GM19043 (cell line): ENCODE measurements at regions not wholly inside any gene's neighbourhood (a gene's known extent, or its start where the extent isn't known, plus 50 kb on each side); places are given as distances from the start of the nearest gene placed in this dataset.
"Not testable (repeated sequence)": the region's sequence is repeated elsewhere in the genome, so short reads cannot be mapped to it uniquely, and the experiment has no call there.

Experiments
- ATAC-seq: cut with Tn5 transposase; IDR thresholded peaks from one replicate; pipeline ENCODE4 v1.9.1; 2021; ENCODE audit warnings: low read depth; ENCODE audit not compliant: unreplicated experiment

DNA sequence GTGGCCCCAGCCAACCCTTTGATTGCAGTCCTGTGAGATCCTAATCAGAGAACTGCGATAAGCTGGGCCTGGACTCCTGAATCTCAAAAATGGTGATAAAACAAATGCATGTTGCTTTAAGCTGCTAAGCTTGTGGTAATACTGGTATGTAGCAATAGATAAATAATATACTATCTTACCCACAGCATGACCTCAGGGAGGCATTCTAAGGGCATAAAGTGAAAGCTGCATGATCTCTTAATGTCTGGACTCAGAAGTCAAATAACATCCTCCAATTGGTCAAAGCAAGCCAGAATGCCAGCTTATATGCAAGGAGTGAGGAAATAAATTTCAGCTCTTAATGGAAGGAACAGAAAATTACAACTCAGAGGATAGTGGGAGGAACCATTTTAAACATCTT, 246.1 kb downstream of the FSIP2 start:
- no peak for ATAC-seq

DNA sequence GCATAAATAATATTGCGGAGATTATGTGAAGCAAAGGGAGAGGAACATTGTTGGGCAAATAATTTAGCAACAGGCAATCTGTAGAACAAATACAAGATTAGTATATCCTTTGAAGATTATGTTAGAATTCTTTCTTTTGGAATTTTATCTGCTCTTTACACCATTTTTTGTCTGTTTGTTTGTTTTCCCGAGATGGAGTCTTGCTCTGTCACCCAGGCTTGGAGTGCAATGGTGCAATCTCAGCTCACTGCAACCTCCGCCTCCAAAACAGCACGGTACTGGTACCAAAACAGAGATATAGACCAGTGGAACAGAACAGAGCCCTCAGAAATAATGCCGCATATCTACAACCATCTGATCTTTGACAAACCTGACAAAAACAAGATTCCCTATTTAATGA, 250.3 kb downstream of the FSIP2 start:
- not testable (repeated sequence) for ATAC-seq

DNA sequence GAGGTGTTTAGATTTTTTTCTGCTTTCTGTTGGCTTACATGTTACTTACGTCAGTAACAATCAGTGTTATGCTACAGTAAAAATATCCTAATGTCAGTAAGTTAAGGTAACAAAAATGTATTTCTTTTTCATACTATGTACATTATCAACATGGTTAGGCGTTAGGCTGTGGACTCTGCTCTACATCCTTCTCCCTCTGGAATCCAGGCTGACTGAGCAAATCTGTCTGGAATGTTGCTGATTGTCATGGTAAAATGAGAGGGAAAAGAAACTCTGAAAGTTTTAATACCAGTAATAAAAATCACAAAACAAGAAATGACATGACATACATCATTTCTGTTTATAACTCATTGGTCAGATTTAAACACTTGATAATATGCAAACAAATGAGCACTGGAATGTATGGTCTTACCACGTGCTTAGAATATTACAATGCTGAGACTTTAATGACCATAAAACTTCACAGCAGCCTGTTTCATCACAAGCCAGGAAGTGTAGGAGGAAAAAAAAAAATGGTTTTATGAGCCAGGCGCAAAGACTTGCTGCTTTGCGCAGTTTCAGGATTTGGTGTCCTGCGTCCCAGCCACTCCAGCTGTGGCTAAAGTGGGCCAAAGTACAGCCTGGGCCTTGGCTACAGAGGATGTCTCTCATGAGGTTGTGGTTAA, 252.4 kb downstream of the FSIP2 start:
- ATAC-seq: no peak

DNA sequence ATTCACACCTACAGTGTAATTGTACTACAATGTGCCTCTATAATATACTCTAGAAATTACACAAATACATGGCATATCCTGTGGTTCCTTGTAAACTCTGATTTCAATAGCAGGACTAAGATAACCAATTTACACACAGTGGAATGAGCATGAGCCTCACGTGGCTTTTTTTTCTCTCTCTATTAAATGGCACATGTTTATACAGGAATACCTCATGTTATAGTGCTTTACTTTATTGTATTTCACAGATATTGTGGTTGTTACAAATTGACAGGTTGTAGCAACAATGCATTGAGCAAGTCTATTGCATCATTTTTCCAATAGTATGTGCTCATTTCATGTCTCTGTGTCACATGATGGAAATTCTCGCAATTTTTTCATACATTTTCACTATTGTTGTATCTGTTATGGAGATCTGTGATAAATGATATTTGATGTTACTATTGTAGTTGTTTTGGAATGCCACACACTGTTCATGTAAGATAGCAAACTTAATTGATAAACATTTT, 260.0 kb downstream of the FSIP2 start:
- ATAC-seq: no peak

DNA sequence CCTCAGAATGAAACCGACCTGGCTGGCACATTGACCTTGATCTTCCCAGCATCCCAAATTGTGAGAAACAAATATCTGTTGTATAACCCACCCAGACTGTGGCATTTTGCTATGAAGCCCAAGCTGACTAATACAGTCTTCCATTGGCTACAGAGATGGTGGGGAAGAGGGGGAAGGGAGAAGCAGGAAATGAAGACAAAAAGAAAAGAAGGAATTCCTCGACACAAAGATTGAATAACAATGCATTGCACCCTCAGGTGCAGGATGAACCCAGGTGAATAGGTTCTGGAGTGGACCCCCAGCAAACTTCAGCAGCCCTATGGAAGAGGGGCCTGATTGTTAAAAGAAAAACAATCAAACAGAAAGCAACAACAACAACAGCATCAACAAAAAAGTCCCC, 270.7 kb downstream of the FSIP2 start:
- no peak for ATAC-seq

DNA sequence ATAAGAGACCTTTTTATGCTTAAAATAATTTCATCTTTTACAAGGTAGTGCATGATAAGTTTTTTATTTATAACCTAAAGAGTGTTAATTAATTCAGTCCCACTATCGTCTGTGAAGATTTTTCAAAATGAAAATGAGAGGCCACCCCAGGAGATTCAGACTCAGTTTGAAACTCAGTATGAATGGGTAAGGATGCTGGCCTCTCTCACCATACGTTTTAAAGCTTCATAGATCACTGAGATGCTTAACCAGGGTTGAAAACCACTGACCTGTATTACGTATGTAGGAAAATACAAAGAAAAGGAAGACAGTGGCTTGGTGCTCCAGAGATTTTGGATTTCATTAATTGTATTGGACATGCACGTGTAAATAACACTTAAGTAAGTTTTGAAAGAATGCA, 278.7 kb downstream of the FSIP2 start:
- no peak for ATAC-seq

DNA sequence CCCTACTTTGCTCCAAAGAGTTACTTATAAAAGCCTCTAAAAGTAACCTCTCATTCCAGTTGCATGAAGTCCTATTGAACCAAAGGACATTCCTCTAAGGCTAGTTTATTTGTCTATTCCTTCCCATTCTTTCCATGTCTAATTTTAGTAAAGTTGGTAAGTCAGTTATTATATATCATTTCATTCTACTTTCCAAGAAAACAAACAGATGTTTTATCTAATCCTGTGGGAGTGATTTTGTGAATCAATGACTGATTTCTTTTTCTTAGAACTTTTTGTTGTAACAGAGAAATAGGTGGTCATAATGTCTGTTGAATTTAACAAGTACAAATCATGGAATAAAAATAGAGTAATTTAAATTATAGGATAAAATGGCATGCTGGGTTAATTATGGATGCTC, 286.3 kb downstream of the FSIP2 start:
- no peak for ATAC-seq

DNA sequence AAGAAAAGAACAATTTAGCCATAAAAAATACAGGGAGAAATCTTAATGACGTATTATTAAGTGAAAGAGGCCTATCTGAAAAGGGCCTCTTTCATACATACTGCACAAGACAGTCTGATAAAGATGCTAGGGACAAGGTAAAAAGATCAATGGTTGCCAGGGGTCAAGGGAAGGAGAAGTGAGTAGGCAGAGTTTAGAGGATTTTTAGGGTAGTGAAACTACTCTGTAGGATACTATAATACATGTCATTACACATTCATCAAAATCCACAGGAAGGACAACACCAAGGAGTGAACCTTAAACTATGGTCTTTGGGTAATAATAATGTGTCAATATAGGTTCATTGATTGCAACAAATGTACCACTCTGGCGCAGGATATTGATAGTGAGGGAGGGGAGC, 289.3 kb downstream of the FSIP2 start:
- ATAC-seq: peak; percentile 50

DNA sequence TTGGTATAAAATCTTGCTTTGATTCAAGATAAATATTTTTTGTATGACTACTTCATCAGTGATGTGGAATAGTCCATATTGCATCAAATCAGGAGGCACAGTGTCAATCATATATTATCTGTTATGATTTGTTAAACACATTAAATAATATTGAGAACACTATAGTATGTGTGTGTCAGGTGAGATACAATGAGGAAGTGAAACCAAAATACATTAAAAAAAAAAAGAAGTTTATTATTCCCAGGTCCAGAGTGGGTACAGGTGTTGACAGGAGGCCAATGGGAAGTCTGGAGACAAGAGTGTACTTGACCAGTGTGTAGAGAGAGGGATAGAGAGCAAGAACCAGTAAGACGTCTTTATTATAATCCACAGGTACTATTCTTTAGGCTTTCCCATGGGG, 292.6 kb downstream of the FSIP2 start:
- no peak for ATAC-seq

DNA sequence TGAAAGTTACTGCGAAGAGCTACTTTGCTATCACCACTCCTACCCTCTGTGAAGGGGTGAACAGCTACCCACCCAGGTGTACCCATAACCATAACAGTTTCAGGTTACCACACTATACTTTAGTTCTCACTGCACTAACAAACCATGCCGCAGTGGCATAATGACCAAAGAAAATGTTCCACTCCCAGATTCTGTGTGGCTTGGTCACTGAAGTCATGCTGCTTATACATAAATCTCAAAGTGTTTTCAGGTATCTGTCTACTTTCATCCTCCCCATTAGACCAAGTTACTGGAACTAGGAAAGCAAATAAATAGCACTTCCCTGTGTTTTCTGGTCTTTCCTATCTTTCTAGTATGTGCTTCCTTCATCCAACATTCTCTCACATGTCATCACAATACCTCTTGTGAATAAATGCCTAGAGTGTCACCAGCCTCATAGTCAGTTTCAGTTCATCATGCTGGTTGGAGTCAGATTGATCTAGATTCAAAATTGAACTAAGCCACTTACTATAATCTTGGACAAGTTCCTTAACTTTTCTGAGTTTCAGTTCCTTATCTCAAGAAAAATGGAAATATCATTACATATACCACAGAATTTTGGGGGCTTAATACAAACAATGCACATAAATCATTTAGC, 293.6 kb downstream of the FSIP2 start:
- ATAC-seq: no peak

DNA sequence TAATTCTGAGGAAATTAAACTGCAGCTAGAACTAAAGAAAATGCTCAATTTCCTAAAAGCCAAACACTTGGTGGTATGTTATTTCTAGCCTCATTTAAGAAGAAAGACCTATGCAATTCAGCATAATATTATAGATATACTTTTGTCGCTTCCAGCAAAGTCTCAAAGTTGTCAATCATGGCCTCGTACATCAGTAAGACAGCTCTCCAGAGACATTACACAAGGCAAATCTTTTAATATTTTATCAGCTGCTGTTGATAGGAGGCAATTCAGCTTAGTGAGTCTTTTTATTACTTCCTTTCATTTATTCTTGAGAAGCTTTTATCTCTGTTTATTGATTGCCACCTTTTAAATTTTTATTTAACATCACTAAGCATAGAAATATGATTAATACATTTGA, 294.3 kb downstream of the FSIP2 start:
- no peak for ATAC-seq

DNA sequence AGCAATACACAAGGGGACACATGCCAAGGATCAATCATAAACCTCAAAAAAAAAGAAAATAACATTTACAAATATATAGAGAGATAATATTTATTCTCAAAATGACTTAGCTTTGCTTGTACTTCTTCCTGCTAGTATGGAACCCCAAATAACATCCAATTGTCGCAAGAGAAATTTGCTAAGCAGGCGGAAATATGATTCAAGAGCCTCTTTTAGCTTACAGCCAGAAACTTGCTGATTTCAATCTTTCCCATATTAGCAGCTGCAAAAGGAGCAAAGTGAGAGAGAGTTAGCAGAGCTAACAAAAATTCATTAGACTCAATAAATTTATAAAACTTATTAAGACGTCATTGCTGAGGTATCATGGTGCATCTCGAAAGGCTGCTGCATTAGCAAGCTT, 294.9 kb downstream of the FSIP2 start:
- ATAC-seq: no peak

DNA sequence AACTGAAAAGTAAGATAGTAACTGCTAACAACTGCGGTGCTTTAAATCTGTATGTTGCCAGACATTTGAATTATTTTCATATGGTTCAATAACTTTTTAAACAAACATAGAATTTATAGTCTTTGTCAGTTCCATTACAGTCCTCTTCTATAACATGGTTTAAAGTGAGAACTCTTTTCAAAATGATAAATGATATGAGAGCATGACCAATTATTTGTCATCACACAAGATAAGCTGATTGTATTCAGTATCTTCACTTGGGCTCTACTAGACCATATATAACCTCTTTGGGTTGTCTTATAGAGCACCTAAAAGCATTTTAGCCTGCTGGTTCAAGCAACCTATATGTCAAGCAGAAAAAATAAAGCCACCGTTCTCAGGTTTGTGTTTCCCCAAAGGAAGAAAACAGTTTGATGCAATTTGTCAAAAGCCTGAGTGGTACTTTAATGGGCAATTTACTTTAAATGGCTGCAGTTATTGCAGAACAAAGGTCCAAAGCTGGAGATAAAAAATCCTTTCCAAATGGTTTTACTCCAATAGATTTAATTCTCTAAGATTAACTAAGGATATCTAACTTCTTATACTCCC, 298.4 kb downstream of the FSIP2 start:
- ATAC-seq: no peak

DNA sequence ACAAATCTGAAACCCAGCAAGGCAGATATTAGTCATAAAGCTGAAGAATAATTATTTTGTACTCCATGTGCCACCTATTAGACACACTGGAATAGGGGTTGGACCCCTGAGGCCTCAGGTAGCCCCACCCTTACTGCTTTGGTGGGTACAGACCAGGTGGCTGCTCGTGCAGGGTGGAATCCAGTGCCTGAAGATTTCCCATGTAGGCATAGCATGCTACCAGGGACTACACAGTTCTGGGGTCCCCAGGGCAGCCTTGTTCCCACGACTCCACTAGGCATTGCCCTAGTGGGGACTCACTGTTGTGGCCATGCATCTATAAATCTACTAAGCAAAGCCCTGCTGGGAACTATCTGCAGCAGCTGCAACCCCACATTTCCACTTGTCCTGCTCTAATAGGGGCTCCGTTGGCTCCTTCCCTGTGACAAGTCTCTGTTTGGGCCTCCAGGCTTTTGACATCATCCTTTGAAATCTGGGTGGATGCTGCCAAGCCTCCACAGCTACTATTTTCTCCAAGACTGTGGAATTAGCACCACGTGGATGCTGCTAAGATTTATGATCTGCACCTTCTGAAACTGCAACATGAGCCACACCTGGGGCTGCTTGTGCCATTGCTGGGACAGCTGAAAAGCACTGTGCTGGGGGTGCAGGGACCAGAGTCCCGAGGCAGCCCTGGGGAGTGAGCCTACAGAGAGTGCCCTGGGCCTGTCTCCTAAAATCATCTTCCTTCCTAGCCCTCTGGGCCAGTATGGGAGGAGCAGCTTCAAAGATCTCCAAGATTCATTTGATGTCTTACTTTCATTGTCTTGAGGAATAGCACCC, 303.8 kb downstream of the FSIP2 start:
- ATAC-seq: no peak

DNA sequence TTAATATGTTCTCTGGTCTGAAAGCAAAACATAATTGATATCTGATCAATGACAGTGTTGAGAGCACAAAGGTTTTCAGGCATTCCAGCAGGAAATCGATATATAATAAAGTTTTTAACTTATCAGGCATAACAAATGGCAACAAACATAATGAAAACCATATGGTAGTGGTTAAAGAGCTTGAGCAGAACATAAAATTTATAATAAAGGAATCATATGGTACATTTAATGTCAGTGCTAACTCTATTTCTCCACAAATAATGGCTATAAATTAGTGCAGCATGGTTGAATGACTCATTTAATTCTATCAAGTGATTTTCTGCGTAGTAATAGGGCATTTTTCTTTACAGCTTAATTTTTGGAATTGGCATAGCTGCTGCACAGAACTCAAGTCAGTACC, 306.2 kb downstream of the FSIP2 start:
- no peak for ATAC-seq

DNA sequence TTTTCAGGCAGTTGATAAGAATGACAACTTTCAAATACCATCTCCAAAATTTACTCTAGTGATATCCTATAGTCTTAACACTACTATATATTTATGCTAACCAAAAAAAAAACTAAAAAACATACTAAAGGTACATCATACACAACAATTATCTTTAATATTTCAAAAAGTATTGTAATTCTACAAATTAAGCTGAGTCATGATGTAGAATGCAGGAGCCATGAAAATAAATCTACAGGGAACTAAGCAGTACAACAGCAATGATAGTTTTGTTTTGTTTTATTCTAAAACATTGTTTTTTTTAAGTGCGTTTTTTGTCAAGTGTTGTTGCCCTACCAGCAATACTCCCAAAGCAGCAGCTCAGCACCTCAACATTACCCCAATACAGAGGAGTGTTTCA, 314.3 kb downstream of the FSIP2 start:
- no peak for ATAC-seq

DNA sequence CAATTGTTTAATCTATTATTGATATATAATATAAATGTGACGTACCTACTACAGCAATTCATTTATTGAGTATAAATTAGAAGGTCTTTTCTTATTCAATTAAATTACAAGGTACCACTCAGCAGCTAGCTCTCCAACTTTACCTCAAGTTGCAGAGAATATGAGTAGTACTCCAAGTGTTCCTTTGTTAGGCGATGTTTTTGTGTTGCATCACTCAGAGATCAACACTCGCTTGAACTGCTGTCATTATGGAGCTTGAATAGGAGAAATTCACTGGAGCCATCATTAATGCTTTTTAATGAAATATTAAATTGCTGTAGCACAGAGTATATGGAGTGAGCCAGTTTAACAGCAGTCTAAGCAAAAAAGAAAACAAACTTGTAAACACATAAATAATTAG, 320.0 kb downstream of the FSIP2 start:
- ATAC-seq: no peak

DNA sequence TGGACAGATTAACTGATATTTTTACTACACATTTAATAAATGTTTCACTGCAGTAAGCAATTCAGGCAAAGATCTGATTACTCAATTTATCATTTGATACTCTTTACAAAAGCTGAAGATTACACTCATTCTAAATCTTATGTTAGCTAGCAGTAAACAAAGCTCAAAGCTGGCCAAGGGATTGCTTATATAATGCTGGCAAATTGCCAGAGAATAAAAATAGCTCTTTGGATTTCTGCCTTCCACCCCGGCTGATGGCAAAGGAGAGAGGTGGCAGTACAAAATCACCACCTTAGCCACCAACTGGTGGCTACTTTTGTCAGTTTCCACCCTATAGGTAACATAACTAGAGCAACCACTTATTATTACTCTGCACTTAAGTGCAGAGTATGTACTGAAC, 320.5 kb downstream of the FSIP2 start:
- ATAC-seq: no peak

DNA sequence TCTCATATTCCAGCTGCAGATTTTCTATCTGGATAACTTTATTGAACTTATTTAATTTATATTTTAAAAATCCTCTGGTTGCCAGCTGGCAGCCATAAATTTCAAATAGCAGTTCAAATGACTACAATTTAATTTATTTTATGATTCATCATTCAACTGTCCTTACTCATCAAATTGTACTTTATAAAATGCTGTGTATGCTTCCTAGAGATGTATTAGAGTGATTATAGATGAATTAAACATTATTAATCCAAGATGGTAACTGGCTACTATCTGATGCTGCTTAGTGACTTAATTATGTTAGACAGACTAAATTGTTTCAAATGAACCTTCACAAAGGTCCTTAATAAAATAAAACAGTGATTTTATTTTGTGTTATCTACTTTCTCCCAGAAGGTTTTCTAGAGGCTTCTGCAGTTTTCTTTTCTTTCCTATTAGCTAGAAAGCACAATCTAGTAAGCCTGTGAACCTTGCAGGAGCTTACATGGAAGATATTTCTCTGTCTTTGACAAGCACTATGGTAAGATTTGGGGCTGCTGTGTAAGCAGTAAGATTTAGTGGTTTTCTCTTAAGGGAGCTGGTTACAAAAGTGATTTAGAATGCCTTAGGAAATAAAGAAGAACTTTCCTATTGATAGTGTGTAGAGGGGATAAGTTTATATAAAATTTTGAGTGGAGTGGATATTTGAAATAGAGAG, 322.3 kb downstream of the FSIP2 start:
- ATAC-seq: no peak

DNA sequence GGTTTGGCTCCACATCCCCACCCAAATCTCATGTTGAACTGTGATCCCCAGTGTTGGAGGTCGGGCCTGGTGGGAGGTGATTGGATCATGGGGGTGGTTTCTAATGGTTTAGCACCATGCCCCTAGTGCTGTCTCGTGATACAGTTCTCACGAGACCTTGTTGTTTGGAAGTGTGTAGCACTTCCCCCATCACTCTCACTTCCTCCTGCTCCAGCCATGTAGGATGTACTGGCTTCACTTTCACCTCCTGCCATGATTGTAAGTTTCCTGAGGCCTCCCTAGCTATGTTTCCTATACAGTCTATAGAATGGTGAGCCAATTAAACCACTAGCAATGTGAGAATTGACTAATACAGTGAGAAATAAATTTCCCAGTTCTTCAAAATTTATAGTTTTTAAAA, 325.9 kb downstream of the FSIP2 start:
- no peak for ATAC-seq

DNA sequence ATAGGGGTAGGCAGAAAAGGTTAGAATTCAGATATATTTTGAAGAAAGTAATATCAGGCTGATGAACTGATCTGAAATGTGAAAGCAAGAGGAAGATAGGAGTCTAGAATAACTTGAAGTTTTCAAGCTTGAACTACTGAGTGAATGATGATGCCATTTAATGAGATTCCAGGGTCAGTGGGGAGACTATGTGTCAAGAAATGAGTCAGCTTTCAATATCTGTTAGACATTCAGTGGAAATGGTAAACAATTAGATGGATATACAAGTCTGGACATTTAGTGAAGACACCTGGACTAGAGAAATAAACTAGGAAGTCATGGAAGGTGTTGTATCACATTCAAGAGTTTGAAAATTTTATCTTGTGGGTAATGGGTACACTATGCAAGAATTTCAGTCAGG, 326.9 kb downstream of the FSIP2 start:
- no peak for ATAC-seq
